Cardiac fibroblast (primary cell): ENCODE measurements at regions not wholly inside any gene's neighbourhood (a gene's known extent, or its start where the extent isn't known, plus 50 kb on each side); places are given as distances from the start of the nearest gene placed in this dataset.
A peak's percentile ranks its signal among the peaks of the same experiment; 100 is the strongest.

Experiments used
- DNase-seq, 2 donors: peaks; one replicate each; pipeline versions ENCODE4 v3.0.0 to v3.0.0-alpha.2; 2010; ENCODE audit warnings: low read depth in 2 of 2
- H3K4me3 ChIP-seq, 2 donors: replicated peaks in 1 of 2; 1 replicate in 1 of 2; 2 replicates in 1 of 2; pipeline ENCODE4 v1.5.1; 2011; ENCODE audit warnings: low read depth in 2 of 2, low read length in 2 of 2, mild to moderate bottlenecking in 2 of 2, moderate library complexity in 1 of 2
- TF ChIP-seq, protein P1 (sequence below): IDR thresholded peaks from one replicate; pipeline ENCODE4 v1.5.1; 2011; ENCODE audit warnings: low read depth, mild to moderate bottlenecking, low read length, inconsistent platforms

DNA sequence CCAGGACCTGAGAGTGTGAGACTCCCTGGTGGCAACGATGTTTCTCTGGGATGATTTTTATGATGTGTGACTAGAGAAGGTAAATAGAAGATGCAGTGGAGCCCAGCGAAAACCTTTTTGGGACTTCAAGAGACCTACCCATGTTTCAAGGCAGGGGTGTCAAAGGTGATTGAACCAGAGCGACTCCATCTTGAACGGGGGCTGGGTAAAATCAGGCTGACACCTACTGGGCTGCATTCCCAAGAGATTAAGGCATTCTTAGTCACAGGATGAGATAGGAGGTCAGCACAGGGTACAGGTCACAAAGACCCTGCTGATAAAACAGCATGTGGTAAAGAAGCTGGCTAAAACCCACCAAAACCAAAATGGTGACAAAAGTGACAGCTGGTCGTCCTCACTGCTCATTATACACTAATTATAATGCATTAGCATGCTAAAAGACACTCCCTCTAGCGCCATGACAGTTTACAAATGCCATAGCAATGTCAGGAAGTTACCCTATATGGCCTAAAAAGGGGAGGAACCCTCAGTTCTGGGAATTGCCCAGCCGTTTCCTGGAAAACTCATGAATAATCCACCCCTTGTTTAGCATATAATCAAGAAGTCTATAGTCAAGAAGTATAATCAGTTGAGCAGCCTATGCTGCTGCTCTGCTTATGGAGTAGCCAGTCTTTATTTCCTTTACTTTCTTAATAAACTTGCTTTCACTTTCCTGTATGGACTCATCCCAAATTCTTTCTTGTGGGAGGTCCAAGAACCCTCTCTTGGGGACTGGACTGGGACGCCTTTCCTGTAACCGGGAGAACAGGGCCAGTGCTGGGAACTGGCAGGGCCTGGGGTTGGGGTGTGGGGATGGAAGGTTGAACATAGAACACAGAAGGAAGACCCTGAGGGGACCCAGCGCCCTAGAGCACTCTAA is 526.4 kb downstream of the QKI start:
- no peak overlapping the region for H3K4me3 ChIP-seq
- TF ChIP-seq, protein P1, sequence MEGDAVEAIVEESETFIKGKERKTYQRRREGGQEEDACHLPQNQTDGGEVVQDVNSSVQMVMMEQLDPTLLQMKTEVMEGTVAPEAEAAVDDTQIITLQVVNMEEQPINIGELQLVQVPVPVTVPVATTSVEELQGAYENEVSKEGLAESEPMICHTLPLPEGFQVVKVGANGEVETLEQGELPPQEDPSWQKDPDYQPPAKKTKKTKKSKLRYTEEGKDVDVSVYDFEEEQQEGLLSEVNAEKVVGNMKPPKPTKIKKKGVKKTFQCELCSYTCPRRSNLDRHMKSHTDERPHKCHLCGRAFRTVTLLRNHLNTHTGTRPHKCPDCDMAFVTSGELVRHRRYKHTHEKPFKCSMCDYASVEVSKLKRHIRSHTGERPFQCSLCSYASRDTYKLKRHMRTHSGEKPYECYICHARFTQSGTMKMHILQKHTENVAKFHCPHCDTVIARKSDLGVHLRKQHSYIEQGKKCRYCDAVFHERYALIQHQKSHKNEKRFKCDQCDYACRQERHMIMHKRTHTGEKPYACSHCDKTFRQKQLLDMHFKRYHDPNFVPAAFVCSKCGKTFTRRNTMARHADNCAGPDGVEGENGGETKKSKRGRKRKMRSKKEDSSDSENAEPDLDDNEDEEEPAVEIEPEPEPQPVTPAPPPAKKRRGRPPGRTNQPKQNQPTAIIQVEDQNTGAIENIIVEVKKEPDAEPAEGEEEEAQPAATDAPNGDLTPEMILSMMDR, result no peak
- DNase-seq, result peak in 1 of 2 donors; percentile 59

- H3K4me3 ChIP-seq, result no peak overlapping the region
- DNase-seq, result no peak
- TF ChIP-seq, protein P1, result no peak
These were observed 522.6 kb downstream of the QKI start for GRCh38 chr6:163937071-163937470.

DNA sequence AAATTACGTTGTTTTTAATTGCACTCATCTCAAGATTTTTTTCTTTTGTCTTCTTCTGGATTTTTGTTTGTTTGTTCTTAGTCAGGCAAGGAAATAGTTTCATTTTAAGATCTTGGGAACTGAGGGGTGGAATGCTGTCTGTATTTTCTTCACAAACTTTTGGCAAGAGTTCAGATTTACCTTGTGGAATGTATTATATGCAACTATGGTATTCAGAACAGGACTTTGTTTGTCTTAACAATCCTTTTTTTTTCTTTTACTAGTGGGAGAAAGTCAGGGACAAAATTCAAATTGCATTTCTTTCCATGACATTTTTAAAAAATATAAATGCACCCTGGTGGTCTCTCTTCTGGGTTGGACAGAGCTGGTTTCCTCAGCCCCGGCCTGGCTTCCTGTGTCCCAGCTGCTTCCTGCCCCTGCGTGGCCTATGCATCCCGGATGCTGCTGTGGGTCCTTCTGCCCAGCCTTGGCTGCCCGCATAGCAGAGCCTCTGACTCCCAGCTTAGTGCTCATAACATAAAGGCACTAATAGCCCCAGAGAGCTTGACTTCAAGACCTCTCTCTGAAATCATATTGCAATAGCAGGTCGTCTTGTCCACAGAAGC is 520.7 kb downstream of the QKI start:
- no peak overlapping the region for H3K4me3 ChIP-seq
- TF ChIP-seq, protein P1, result no peak
- no peak for DNase-seq

DNA sequence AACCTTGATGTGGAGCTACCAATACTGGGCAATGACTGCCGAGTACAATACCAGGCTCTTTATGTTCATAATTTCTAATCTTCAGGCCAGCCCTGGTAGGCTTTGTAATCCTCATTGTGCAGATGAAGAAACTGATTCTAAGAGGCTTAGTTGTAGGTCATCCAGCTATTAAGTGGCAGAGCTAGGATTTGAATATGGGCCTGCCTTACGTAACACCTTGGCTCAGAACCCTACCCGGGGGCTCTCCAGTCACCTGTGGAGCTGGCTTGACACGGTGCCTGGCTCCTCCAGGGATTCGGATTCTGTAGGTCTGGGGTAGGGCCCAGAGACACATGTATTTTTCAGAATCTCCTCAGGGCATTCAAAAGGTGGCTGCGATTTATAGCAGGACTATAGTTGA is 515.5 kb downstream of the QKI start:
- H3K4me3 ChIP-seq, result no peak overlapping the region
- TF ChIP-seq, protein P1, result no peak
- DNase-seq, result no peak

DNA sequence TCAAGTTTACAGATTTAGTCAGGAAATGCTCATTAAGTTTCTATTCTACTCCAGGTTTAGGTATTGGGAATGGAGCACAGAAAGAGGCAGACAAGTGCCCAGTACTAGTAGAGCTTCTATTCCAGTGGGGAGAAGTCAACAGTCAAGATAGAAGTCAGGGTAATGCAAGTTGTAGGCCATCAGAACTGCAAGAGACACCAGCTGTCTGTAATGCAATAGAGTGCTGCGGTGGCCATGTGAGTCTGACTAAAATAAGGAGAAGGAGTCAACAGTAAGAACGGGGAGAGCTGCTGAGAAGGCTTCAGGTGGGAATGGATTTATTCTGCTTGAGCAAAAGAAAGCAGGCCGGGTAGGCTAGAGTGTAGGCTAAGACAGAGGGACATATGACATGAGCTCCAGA is 515.0 kb downstream of the QKI start:
- TF ChIP-seq, protein P1, result no peak
- no peak for DNase-seq
- H3K4me3 ChIP-seq, result no peak overlapping the region

DNA sequence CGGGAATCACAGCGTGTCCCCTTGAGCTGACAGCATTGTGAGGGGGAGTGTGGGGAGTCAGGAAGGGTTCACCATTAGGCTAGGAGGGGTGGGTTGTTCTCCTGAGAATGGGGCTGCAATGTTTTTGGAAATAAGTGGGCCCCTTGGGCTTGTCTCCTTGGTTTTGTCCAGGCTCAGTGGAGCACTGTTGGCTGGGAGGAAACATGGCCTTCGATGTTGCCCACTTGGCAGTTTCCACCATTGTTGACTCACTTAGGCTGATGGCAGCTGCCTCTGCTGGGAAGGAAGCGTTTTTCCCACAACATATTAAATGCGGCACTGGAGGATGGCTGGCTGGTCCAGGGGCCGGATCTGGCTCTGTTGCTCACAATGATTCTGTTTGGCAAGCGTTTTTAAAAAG is 512.1 kb downstream of the QKI start:
- H3K4me3 ChIP-seq, result no peak overlapping the region
- TF ChIP-seq, protein P1, result no peak
- DNase-seq, result no peak
